GM19328 (cell line): ENCODE measurements at regions not wholly inside any gene's neighbourhood (a gene's known extent, or its start where the extent isn't known, plus 50 kb on each side); places are given as distances from the start of the nearest gene placed in this dataset.
"Not testable (repeated sequence)": the region's sequence is repeated elsewhere in the genome, so short reads cannot be mapped to it uniquely, and the experiment has no call there.

Source experiments
- ATAC-seq: cut with Tn5 transposase; IDR thresholded peaks from one replicate; pipeline ENCODE4 v1.9.1; 2021; ENCODE audit warnings: mild to moderate bottlenecking, moderate library complexity; ENCODE audit not compliant: unreplicated experiment

- no peak for ATAC-seq
Measured at GRCh38 chr13:82294226-82294625, 1588.0 kb downstream of the SLITRK1 start.

GRCh38 chr13:82292334-82292733, 1589.9 kb downstream of the SLITRK1 start:
- ATAC-seq: no peak

DNA sequence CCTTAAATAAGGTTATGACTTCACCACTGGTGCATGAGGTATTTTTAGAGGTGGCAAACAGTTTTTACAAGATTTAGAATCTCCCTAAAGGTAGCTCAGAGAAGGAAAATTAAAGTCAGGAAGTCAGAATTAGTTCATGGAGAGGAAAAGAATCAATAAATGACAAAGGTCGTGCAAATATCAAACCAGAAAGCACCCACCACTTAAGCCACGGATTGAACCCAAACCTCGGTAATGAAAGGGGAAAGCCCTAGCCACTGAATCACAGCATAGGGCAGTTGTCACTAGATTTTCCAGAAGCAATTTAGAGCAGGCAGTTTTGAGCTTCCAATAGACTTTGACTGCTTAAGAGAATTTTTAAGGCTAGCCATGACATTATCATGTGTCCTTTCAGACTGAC, 1590.4 kb downstream of the SLITRK1 start:
- ATAC-seq: no peak

GRCh38 chr13:82275644-82276043, 1606.6 kb downstream of the SLITRK1 start:
- ATAC-seq: no peak

DNA sequence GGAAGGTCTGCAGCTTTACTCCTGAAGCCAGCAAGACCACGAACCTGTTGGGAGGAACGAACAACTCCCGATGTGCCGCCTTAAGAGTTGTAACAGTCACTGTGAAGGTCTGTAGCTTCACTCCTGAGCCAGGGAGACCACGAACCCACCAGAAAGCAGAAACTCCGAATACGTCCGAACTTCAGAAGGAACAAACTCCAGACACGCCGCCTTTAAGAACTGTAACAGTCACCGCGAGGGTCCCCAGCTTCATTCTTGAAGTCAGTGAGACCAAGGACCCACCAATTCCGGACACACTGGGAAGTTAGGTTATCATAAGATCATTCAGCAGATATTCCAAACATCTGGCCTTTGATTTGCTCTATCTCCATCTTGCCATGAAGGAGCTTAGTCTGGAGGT, 1623.0 kb downstream of the SLITRK1 start:
- ATAC-seq: no peak

- no peak for ATAC-seq
Measured at GRCh38 chr13:82257790-82258507, 1624.3 kb downstream of the SLITRK1 start.

- no peak for ATAC-seq
Measured at GRCh38 chr13:82248762-82249161, 1633.5 kb downstream of the SLITRK1 start.

- no peak for ATAC-seq
Measured at GRCh38 chr13:82245860-82246259, 1636.4 kb downstream of the SLITRK1 start.

- no peak for ATAC-seq
Measured at GRCh38 chr13:82224806-82225205, 1657.5 kb downstream of the SLITRK1 start.

DNA sequence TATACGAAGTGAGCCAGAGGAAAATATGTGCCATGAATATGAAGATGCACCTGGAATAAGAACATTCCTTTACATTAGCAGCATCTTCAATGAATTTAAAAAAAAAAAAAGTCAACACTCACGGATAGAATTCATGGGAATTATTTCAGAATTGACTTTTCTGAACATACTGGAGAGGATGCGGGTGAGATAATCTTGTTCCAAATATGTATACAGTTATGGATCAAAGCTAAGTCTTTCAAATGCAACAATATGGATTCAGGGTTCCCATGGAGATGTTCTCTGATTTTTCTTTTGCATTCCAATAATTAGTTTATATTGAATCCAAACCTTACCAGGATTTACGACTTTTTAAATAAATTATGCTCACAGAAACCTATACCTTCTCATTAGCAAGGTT, 1660.7 kb downstream of the SLITRK1 start:
- ATAC-seq: no peak

GRCh38 chr13:82220641-82221040, 1661.6 kb downstream of the SLITRK1 start:
- ATAC-seq: no peak

- no peak for ATAC-seq
Measured at GRCh38 chr13:82216165-82216564, 1666.1 kb downstream of the SLITRK1 start.

DNA sequence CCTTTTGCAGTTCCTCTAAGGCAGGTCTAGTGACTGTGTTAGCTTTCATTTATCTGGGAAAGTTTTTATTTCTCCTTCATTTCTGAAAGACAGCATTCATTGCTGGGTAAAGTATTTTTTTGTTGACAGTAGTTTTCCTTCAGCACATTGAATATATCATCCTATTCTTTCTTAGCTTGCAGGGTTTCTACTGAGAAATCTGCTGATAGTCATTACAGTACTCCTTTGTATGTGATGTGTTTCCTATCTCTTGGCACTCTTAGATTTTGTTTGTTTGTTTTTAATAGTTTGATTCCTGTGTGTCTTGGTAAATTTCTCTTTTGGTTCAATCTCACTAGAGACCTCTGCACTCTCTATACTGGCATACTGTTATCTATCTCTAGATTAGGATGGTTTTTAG, 1667.9 kb downstream of the SLITRK1 start:
- ATAC-seq: no peak

GRCh38 chr13:82206241-82206640, 1676.0 kb downstream of the SLITRK1 start:
- ATAC-seq: no peak

DNA sequence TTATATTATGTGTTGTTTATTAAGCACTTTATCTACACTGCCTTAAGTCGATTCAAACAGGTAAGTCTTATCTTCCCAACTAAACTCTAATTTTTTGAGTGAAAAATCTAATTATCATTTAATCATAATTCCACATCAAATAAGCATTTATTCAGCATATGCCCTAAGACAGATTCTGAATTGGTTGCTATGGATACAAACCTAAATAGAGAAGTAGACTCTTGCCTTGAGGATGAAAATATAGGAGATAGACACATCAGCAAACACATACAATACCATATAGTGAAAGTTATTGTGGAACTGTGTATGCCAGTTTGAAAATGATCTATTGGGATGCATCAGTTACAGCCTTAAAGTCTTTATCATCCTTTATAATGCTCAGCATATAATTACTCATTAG, 1679.9 kb downstream of the SLITRK1 start:
- no peak for ATAC-seq

GRCh38 chr13:82196087-82196486, 1686.2 kb downstream of the SLITRK1 start:
- ATAC-seq: no peak

- no peak for ATAC-seq
Measured at GRCh38 chr13:82187227-82187626, 1695.0 kb downstream of the SLITRK1 start.

DNA sequence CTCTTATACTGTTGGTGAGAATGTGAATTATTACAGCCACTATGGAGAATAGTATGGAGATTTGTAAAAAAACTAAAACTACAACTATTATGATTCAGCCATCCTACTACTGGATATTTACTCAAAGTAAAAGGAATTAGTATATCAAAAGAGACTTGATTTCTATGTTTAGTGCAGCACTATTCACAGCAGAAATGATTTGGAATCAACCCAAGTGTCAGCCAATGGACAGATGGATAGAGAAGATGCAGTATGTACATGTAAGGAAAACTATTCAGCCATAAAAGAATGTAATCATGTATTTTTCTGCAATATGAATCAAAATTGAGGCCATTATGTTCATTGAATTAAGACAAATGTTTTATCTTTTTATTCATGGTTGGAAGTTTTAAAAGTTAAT, 1705.5 kb downstream of the SLITRK1 start:
- ATAC-seq: no peak

DNA sequence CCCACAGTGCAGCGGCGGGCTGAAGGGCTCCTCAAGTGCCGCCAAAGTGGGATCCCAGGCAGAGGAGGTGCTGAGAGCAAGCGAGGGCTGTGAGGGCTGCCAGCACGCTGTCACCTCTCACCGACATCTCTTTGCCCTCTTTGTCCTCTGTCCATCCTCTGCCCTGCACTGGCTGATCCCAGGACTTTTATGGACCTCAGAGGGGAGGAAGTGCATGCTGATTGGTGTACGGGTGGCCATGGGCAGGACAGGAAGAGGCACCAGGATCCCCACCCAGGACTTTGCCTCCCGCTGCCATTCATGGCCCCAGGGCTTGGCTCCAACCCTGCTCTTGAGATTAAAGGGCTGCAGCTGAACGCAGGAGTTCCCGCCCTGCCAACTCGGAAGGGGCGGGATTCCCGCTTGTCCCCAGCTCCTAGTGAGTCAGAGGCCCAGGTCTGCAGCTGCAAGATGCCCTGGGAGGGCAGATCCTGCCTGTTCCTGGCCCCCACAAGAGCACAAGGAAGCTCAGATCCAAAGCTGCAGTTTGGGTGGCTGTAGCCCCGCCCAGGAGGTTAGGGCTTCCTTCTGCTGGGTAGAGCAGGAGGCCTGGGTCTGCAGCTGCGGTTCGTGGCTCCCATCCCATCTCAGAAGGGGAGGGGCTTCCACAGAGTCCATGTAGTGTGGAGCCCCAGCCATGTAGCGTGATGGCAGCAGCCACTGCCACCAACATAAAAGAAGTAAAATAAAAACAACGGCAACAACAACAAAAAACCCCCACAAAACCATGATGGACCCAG, 1716.7 kb downstream of the SLITRK1 start:
- no peak for ATAC-seq

DNA sequence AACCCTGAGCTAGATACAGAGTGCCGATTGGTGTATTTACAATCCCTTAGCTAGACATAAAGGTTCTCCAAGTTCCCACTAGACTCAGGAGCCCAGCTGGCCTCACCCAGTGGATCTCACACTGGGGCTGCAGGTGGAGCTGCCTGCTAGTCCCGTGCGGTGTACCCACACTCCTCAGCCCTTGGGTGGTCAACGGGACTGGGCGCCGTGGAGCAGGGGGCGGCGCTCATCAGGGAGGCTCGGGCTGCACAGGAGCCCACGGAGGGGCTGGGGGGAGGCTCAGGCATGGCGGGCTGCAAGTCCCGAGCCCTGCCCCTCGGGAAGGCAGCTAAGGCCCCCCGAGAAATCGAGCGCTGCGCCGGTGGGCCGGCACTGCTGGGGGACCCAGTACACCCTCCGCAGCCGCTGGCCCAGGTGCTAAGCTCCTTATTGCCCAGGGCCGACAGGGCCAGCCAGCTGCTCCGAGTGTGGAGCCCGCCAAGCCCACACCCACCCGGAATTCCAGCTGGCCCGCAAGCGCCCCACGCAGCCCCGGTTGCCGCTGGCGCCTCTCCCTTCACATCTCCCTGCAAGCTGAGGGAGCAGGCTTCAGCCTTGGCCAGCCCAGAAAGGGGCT, 1717.4 kb downstream of the SLITRK1 start:
- not testable (repeated sequence) for ATAC-seq

- no peak for ATAC-seq
Measured at GRCh38 chr13:82147526-82147925, 1734.7 kb downstream of the SLITRK1 start.

DNA sequence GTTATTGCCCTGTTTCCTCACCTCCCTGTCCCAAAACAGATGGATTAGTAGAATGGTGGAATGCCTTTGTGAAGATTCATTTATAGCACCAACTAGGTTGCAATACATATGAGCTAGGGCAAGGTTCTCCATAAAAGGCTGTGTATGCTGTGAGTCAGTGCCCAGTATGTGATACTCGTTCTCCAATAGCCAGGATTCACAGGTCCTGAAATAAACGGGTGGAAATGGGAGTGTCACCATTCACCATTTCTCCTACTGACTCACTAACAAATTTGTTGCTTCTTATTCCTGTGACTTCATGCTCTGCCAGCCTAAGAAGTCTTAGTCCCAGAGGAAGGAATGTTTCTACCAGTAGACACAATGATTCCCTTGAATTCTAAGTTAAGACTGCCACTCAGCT, 1745.4 kb downstream of the SLITRK1 start:
- ATAC-seq: no peak
